ENCODE measurements at regions not wholly inside any gene's neighbourhood (a gene's known extent, or its start where the extent isn't known, plus 50 kb on each side); places are given as distances from the start of the nearest gene placed in this dataset.

DNA sequence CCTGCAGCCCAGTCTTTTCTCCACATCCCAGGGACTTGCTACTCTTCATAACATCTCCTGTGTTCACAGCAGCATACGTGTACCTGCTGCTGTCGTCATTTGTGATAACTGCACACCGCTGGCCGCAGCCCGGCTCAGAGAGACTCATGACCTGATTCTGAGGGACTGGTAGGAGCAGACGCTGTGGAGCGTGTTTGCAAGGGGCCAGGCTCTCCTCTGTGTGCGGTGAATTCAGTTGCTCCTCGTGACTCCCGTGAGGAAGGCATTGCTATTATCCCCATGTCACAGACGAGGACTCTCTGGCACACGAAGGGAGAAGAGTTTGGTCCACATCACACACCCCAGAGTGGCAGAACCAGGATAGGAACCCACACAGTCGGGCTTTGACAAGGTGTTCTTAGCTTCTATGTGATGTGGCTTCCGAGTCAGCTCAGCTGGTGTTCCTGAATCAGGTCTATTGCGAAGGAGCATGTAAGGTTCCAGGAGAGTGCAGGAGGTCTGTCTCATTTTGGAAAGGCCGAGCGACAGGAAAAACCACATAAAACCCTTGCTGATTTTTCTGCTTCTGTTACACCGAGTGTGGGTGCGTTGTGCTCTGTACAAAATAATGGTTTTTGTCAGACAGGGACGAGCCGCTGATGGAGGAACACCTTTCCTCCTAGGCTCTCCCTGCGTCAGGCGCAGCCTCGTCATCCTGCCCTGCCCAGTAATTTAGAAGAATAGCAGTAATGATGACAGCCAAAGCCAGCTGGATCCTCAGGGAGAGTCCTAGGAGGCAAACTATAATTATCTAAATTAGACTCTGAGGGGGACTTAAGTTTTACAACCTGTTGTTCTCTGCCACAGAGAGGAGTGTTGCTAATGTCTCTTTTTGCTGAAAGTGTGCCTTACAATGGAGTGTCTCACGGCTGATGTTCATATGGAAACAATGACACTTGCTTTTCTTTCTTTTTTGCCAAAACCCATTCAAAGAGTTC lies 157.5 kb upstream of the RGMA start:
- H3K27me3 ChIP-seq (replicated peaks; ENCODE audit: insufficient read depth) = no peaks in the 10 kb centered on the region
- H3K36me3 ChIP-seq (ENCODE audit: low read depth) = no peaks in the 10 kb centered on the region
- H3K4me2 ChIP-seq (ENCODE audit: unreplicated experiment) = no peak overlapping the region
- H3F3A ChIP-seq (ENCODE audit: insufficient read depth) = no peaks in the 10 kb centered on the region
- H2AFZ ChIP-seq = no peak overlapping the region
- in situ Hi-C loops (cut with MboI) = no loop called here
- no peak overlapping the region for H3K9ac ChIP-seq
- H3K9me3 ChIP-seq (ENCODE audit: low read depth) = no peaks in the 10 kb centered on the region
- H3K4me1 ChIP-seq (ENCODE audit: insufficient read depth) = no peaks in the 10 kb centered on the region
- H3K27ac ChIP-seq = no peak overlapping the region
- no peak overlapping the region for H3K4me3 ChIP-seq
- no peaks in the 10 kb centered on the region for H4K20me1 ChIP-seq (ENCODE audit: insufficient read depth)
- 40 to 41% methylated on average over 25 of the region's 25 CpGs for WGBS, 2 experiments (ENCODE audit: low coverage in 1 of 2, low lambda C conversion rate in 2 of 2, missing lambda C conversion rate in 2 of 2)
- no peaks in the 10 kb centered on the region for H3K79me2 ChIP-seq (ENCODE audit: insufficient read depth)
- DNase-seq = no peak
- no peaks in the 10 kb centered on the region for H3K9me2 ChIP-seq (ENCODE audit: insufficient read depth)
- TF ChIP-seq EZH2 (IDR thresholded peaks at IDR 0.05; ENCODE audit: insufficient read depth, poor library complexity, severe bottlenecking) = no peak
- TF ChIP-seq EZH2phosphoT487 (IDR thresholded peaks at IDR 0.05; ENCODE audit: insufficient read depth, low read depth) = no peak

DNA sequence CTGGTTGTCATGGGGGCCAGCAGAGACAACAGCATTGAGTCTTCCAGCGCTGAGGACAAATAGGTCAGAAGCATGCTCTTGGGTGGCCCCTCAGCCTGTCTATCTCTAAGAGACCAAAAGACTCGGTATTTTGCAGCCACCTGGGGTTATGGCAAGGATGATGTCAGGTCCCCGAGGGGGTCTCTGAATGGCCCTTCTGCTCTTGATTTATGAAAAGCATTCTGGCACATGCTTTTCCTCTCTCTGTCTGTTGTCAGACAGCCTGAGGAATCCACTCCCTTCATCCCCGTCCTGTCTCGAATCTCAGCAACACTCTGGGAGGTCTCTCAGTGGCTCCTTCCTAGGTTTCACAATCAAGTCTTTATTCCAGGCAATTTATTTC lies 156.6 kb upstream of the RGMA start:
- H3K4me3 ChIP-seq = no peak overlapping the region
- H3K27me3 ChIP-seq (replicated peaks; ENCODE audit: insufficient read depth) = no peaks in the 10 kb centered on the region
- no peak overlapping the region for H3K4me2 ChIP-seq (ENCODE audit: unreplicated experiment)
- 18 to 23% methylated on average over 5 of the region's 5 CpGs for WGBS, 2 experiments (ENCODE audit: low coverage in 1 of 2, low lambda C conversion rate in 2 of 2, missing lambda C conversion rate in 2 of 2)
- no peaks in the 10 kb centered on the region for H3K79me2 ChIP-seq (ENCODE audit: insufficient read depth)
- DNase-seq = no peak
- H3K36me3 ChIP-seq (ENCODE audit: low read depth) = no peaks in the 10 kb centered on the region
- no peak overlapping the region for H3K9ac ChIP-seq
- H3K27ac ChIP-seq = no peak overlapping the region
- no peak overlapping the region for H2AFZ ChIP-seq
- H3K9me2 ChIP-seq (ENCODE audit: insufficient read depth) = no peaks in the 10 kb centered on the region
- in situ Hi-C loops (cut with MboI) = no loop called here
- no peaks in the 10 kb centered on the region for H3K4me1 ChIP-seq (ENCODE audit: insufficient read depth)
- TF ChIP-seq EZH2phosphoT487 (IDR thresholded peaks at IDR 0.05; ENCODE audit: insufficient read depth, low read depth) (no peak), EZH2 (IDR thresholded peaks at IDR 0.05; ENCODE audit: insufficient read depth, poor library complexity, severe bottlenecking) (no peak)
- no peaks in the 10 kb centered on the region for H3F3A ChIP-seq (ENCODE audit: insufficient read depth)
- H3K9me3 ChIP-seq (ENCODE audit: low read depth) = no peaks in the 10 kb centered on the region
- H4K20me1 ChIP-seq (ENCODE audit: insufficient read depth) = no peaks in the 10 kb centered on the region

- H3K4me2 ChIP-seq (ENCODE audit: unreplicated experiment) = no peak overlapping the region
- no peak overlapping the region for H3K4me3 ChIP-seq
- H2AFZ ChIP-seq = no peak overlapping the region
- H4K20me1 ChIP-seq (ENCODE audit: insufficient read depth) = no peaks in the 10 kb centered on the region
- no peak overlapping the region for H3K27ac ChIP-seq
- H3K9ac ChIP-seq = no peak overlapping the region
- no peaks in the 10 kb centered on the region for H3K27me3 ChIP-seq (replicated peaks; ENCODE audit: insufficient read depth)
- no peaks in the 10 kb centered on the region for H3K9me3 ChIP-seq (ENCODE audit: low read depth)
- H3K4me1 ChIP-seq (ENCODE audit: insufficient read depth) = no peaks in the 10 kb centered on the region
- H3K36me3 ChIP-seq (ENCODE audit: low read depth) = no peaks in the 10 kb centered on the region
- no peaks in the 10 kb centered on the region for H3K9me2 ChIP-seq (ENCODE audit: insufficient read depth)
- in situ Hi-C loops (cut with MboI) = no loop called here
- TF ChIP-seq EZH2phosphoT487 (IDR thresholded peaks at IDR 0.05; ENCODE audit: insufficient read depth, low read depth) (no peak), EZH2 (IDR thresholded peaks at IDR 0.05; ENCODE audit: insufficient read depth, poor library complexity, severe bottlenecking) (no peak)
- no peaks in the 10 kb centered on the region for H3F3A ChIP-seq (ENCODE audit: insufficient read depth)
- no peak for DNase-seq
- H3K79me2 ChIP-seq (ENCODE audit: insufficient read depth) = no peaks in the 10 kb centered on the region
- WGBS, 2 experiments (ENCODE audit: low coverage in 1 of 2, low lambda C conversion rate in 2 of 2, missing lambda C conversion rate in 2 of 2) = 59% methylated on average over 26 of the region's 26 CpGs
Measured at GRCh38 chr15:93244696-93245660, 156.0 kb upstream of the RGMA start.

DNA sequence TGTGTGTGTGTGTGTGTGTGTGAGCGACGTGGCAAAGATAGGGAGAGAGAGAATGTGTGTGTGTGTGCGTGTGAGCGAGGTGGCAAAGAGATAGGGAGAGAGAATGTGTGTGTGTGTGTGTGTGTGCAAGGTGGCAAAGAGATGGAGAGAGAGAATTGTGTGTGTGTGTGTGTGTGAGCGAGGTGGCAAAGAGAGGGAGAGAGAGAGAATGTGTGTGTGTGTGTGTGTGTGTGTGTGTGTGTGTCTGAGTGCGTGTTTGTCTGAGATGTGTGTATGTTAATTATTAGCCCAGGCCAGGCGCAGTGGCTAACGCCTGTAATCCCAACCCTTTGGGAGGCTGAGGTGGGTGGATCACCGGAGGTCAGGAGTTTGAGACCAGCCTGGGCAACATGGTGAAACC lies 154.6 kb upstream of the RGMA start:
- no peaks in the 10 kb centered on the region for H3K79me2 ChIP-seq (ENCODE audit: insufficient read depth)
- no peak for TF ChIP-seq EZH2 (IDR thresholded peaks at IDR 0.05; ENCODE audit: insufficient read depth, poor library complexity, severe bottlenecking)
- no peak for TF ChIP-seq EZH2phosphoT487 (IDR thresholded peaks at IDR 0.05; ENCODE audit: insufficient read depth, low read depth)
- no peaks in the 10 kb centered on the region for H3K4me1 ChIP-seq (ENCODE audit: insufficient read depth)
- H3K9ac ChIP-seq = no peak overlapping the region
- no peaks in the 10 kb centered on the region for H3K27me3 ChIP-seq (replicated peaks; ENCODE audit: insufficient read depth)
- no peaks in the 10 kb centered on the region for H3K9me2 ChIP-seq (ENCODE audit: insufficient read depth)
- H3K4me2 ChIP-seq (ENCODE audit: unreplicated experiment) = no peak overlapping the region
- H3K36me3 ChIP-seq (ENCODE audit: low read depth) = no peaks in the 10 kb centered on the region
- no peaks in the 10 kb centered on the region for H3F3A ChIP-seq (ENCODE audit: insufficient read depth)
- H3K27ac ChIP-seq = no peak overlapping the region
- no peaks in the 10 kb centered on the region for H3K9me3 ChIP-seq (ENCODE audit: low read depth)
- DNase-seq = no peak
- H3K4me3 ChIP-seq = no peak overlapping the region
- no peak overlapping the region for H2AFZ ChIP-seq
- WGBS, 2 experiments (ENCODE audit: low coverage in 1 of 2, low lambda C conversion rate in 2 of 2, missing lambda C conversion rate in 2 of 2) = 33 to 34% methylated on average over 4 to 9 of the region's 9 CpGs
- H4K20me1 ChIP-seq (ENCODE audit: insufficient read depth) = no peaks in the 10 kb centered on the region
- in situ Hi-C loops (cut with MboI) = no loop called here
